K562 (cell line): ENCODE measurements at regions not wholly inside any gene's neighbourhood (a gene's known extent, or its start where the extent isn't known, plus 50 kb on each side); places are given as distances from the start of the nearest gene placed in this dataset.

Experiments
- ATAC-seq: fragments of 200-7000 bp; cut with Tn5 transposase; 3 replicates; pipeline ENCODE4 v1.9.1; 2020; ENCODE audit warnings: moderate library complexity
- BruUV-seq: library from RNA; stranded (reverse); fragments of 400-500 nt; replicated peaks from 2 replicates; lab custom pipeline; 2021; lab: Mats Ljungman, UMichigan
- CTCF ChIA-PET: fragments of 300-600 bp; formaldehyde crosslinking; extraction: SDS; loops from one replicate; lab custom pipeline; 2021; ENCODE audit warnings: low intra/inter-chr PET ratio; lab: Yijun Ruan, JAX
- POLR2A ChIA-PET: fragments of 300-600, 350-650 bp; sonication (Branson Sonifier 250); formaldehyde crosslinking; extraction: SDS; loops from one replicate; lab custom pipeline; 2021; ENCODE audit warnings: antibody characterized with exemption, inconsistent platforms; lab: Yijun Ruan, JAX
- DNase-seq, 4 experiments: peaks; one replicate each; pipeline versions ENCODE4 v3.0.0 to v3.0.0-alpha.2; 2011 to 2018; ENCODE audit warnings: low spot score in 3 of 4, mixed read lengths in 3 of 4; ENCODE audit errors: extremely low read depth in 1 of 4
- FAIRE-seq: peaks from 2 replicates; lab custom pipeline; 2011; peaks lifted over from hg19 to GRCh38; lab: Jason Lieb, UNC
- H2AFZ ChIP-seq: 2 replicates; pipeline ENCODE4 v1.6.0; 2011; ENCODE audit warnings: low read depth, low read length, control low read depth, inconsistent platforms
- H3K27ac ChIP-seq: fragments of 200-600 bp; 3 replicates; pipeline ENCODE4 v1.8.0; 2011; ENCODE audit warnings: low read depth, mild to moderate bottlenecking, control low read depth, inconsistent platforms, low read length, moderate library complexity, mixed read lengths; ENCODE audit errors: extremely low read depth
- H3K27me3 ChIP-seq, 2 experiments: fragments of 300-600 bp in 1 of 2; 2 replicates in 1 of 2; 3 replicates in 1 of 2; pipeline versions ENCODE4 v1.6.0 to v1.8.0; 2011; ENCODE audit warnings: inconsistent platforms in 2 of 2, low read length in 2 of 2, mild to moderate bottlenecking in 1 of 2, mixed read lengths in 1 of 2, moderate library complexity in 1 of 2; ENCODE audit not compliant: control insufficient read depth in 2 of 2, insufficient read depth in 2 of 2
- H3K36me3 ChIP-seq: fragments of 300-600 bp; 3 replicates; pipeline ENCODE4 v1.8.0; 2011; ENCODE audit warnings: mild to moderate bottlenecking, low read length, inconsistent platforms; ENCODE audit not compliant: control insufficient read depth, insufficient read depth
- H3K4me1 ChIP-seq, 2 experiments: fragments of 200-600 bp in 1 of 2; replicated peaks in 1 of 2; 2 replicates in 1 of 2; 3 replicates in 1 of 2; pipeline versions ENCODE4 v1.5.1 to v1.8.0; 2011; ENCODE audit warnings: inconsistent platforms in 2 of 2, low read length in 2 of 2, mild to moderate bottlenecking in 1 of 2, mixed read lengths in 1 of 2, moderate library complexity in 1 of 2; ENCODE audit not compliant: control insufficient read depth in 2 of 2, insufficient read depth in 2 of 2
- H3K4me2 ChIP-seq: 2 replicates; pipeline ENCODE4 v1.6.1; 2011; ENCODE audit warnings: low read length, control low read depth, inconsistent platforms, mixed read lengths; ENCODE audit not compliant: insufficient read depth
- H3K4me3 ChIP-seq: fragments of 200-600 bp; sonication (generic), shearing (Covaris generic); 2 replicates; pipeline ENCODE4 v1.5.1; 2016; ENCODE audit warnings: control low read depth, inconsistent platforms
- H3K79me2 ChIP-seq: fragments of 200-600 bp; 3 replicates; pipeline ENCODE4 v1.8.0; 2011; ENCODE audit warnings: low read length, inconsistent platforms; ENCODE audit not compliant: control insufficient read depth, insufficient read depth
- H3K9ac ChIP-seq, 2 experiments: 2 replicates each; pipeline versions ENCODE4 v1.6.0 to v1.6.1; 2011; ENCODE audit warnings: low read depth in 2 of 2, low read length in 2 of 2, control low read depth in 1 of 2, inconsistent platforms in 1 of 2, mild to moderate bottlenecking in 1 of 2, mixed read lengths in 1 of 2; ENCODE audit not compliant: insufficient read depth in 1 of 2
- H3K9me1 ChIP-seq: one replicate; pipeline ENCODE4 v1.6.0; 2011; ENCODE audit warnings: inconsistent platforms, mild to moderate bottlenecking, low read length, moderate library complexity; ENCODE audit not compliant: control insufficient read depth, insufficient read depth
- H3K9me3 ChIP-seq: replicated peaks from 2 replicates; pipeline ENCODE4 v1.5.1; 2011; ENCODE audit warnings: low read depth, low read length, inconsistent platforms; ENCODE audit not compliant: control insufficient read depth, insufficient read depth
- H4K20me1 ChIP-seq: replicated peaks from 2 replicates; pipeline ENCODE4 v1.6.1; 2011; ENCODE audit warnings: low read length, inconsistent platforms, mixed read lengths; ENCODE audit not compliant: control insufficient read depth, insufficient read depth
- CCNT2 ChIP-seq: IDR thresholded peaks from 2 replicates; pipeline ENCODE4 v1.6.1; 2011; ENCODE audit warnings: borderline replicate concordance, low read depth, mild to moderate bottlenecking, moderate library complexity, mixed read lengths, low read length; ENCODE audit not compliant: insufficient read length; ENCODE audit errors: extremely low read depth
- ZBTB33 ChIP-seq: sonication (generic); formaldehyde crosslinking; IDR thresholded peaks from 2 replicates; pipeline ENCODE4 v1.8.1; 2023; ENCODE audit warnings: mild to moderate bottlenecking, missing genetic modification reagents
- ZNF507 ChIP-seq: conservative IDR thresholded peaks from 2 replicates; pipeline ENCODE4 v1.6.1; 2017; ENCODE audit warnings: missing genetic modification characterization, missing compliant biosample characterization
- WGBS: fragments of 100-300 bp; shearing (Covaris generic); methylation state at CpG from one replicate; pipeline ENCODE4 v1.1.6; 2016; ENCODE audit warnings: low coverage, mixed read lengths; ENCODE audit not compliant: insufficient coverage; ENCODE audit errors: missing lambda C conversion rate; 5-methylcytosine and 5-hydroxymethylcytosine counted together
- in situ Hi-C: fragments of 300-500 bp; cut with MboI; formaldehyde crosslinking; loops from 4 replicates; pipeline ENCODE4 v1.15.0; 2018; ENCODE audit warnings: inconsistent platforms, mixed read lengths
- intact Hi-C: fragments of 100-400 bp; cut with micrococcal nuclease; formaldehyde crosslinking; loops from 2 replicates; pipeline ENCODE4 v1.14.2; 2022
- TF ChIP-seq, protein P1 (sequence below): fragments of 450-650 bp; IDR thresholded peaks from 2 replicates; pipeline ENCODE4 v1.7.0; 2016; ENCODE audit warnings: borderline replicate concordance
- TF ChIP-seq, protein P2 (sequence below), 2 experiments: fragments of 450-650 bp in 1 of 2; IDR thresholded peaks; 2 replicates each; pipeline ENCODE4 v1.6.1; 2011 to 2017; ENCODE audit warnings: low read depth in 2 of 2, antibody characterized with exemption in 1 of 2, borderline replicate concordance in 1 of 2, low read length in 1 of 2, mild to moderate bottlenecking in 1 of 2, mixed read lengths in 1 of 2; ENCODE audit not compliant: control insufficient read depth in 1 of 2

DNA sequence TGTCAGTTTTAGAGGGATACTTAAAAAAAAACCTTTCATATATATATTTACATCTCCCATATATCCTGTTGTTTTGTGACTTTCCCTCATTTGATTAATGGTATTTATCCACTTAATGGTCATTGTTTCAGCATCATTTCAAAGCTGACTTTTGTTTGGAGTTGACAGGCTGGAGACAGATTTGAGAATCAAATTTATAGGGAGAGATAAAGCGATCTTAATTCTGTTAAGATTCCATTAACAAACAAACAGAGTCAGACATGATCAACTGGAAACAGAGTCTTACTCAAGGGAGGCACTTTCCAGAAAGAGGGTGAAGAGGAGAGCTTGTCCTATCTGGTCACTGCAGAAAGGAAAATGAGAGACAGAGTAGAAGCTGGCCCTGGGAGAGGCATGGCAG lies 283.4 kb downstream of the TTLL7 start:
- FAIRE-seq (no peak), DNase-seq (no peak)
- Histone ChIP-seq H3K9me3 (no peaks in the 10 kb centered on the region), H3K27ac (no peak overlapping the region), H3K9me1 (no peaks in the 10 kb centered on the region), H3K4me2 (no peak overlapping the region), H3K4me3 (no peak overlapping the region), H3K79me2 (no peaks in the 10 kb centered on the region), H3K4me1 (no peaks in the 10 kb centered on the region), H3K9ac (no peak overlapping the region), H3K36me3 (no peaks in the 10 kb centered on the region)
- CTCF ChIA-PET = no interaction called here
- in situ Hi-C loops = no loop called here
- TF ChIP-seq CCNT2 = no peak
- TF ChIP-seq ZNF507 (tag) = no peak
- TF ChIP-seq, all 486 proteins: peak for 0
- 0% methylated on average over 1 of the region's 1 CpG for WGBS
- BruUV-seq = no TSS peak
- Histone ChIP-seq H4K20me1 (no peaks in the 10 kb centered on the region), H3K27me3 (no peaks in the 10 kb centered on the region), H2AFZ (no peak overlapping the region)
- POLR2A ChIA-PET = no interaction called here
- intact Hi-C loops = no loop called here
- no peak for ATAC-seq

DNA sequence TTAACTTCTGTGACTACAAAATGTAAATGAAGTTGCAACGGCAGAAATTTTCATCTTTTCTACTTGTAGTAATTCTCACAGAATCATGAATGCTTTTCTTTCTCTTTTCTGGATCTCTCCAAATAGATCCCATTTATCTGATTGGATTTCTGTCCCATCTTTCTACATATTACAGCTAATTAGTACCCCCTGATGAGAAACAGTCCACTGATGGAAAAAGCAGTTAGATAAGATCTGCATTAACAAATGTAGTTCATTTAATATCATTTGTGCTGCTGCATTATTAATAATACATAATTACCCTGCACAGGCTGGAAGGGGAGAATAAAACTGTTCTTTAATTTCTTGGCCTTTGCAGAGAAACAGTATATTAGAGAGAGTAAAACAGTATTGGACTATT lies 289.3 kb downstream of the TTLL7 start:
- CTCF ChIA-PET = no interaction called here
- no peaks in the 10 kb centered on the region for H4K20me1 ChIP-seq
- no peaks in the 10 kb centered on the region for H3K36me3 ChIP-seq
- FAIRE-seq = no peak
- ATAC-seq = no peak
- no peaks in the 10 kb centered on the region for H3K9me3 ChIP-seq
- DNase-seq = no peak
- BruUV-seq = no TSS peak
- no peak overlapping the region for H3K4me2 ChIP-seq
- POLR2A ChIA-PET = no interaction called here
- no peak overlapping the region for H2AFZ ChIP-seq
- intact Hi-C loops = no loop called here
- no peaks in the 10 kb centered on the region for H3K9me1 ChIP-seq
- H3K4me1 ChIP-seq = no peaks in the 10 kb centered on the region
- no peaks in the 10 kb centered on the region for H3K27me3 ChIP-seq
- H3K9ac ChIP-seq = no peak overlapping the region
- in situ Hi-C loops = no loop called here
- H3K27ac ChIP-seq = no peak overlapping the region
- WGBS = 0% methylated on average over 1 of the region's 1 CpG
- no peaks in the 10 kb centered on the region for H3K79me2 ChIP-seq
- H3K4me3 ChIP-seq = no peak overlapping the region
- TF ChIP-seq ZBTB33 (CRISPR knock-in tag) = no peak
- TF ChIP-seq, protein P1, sequence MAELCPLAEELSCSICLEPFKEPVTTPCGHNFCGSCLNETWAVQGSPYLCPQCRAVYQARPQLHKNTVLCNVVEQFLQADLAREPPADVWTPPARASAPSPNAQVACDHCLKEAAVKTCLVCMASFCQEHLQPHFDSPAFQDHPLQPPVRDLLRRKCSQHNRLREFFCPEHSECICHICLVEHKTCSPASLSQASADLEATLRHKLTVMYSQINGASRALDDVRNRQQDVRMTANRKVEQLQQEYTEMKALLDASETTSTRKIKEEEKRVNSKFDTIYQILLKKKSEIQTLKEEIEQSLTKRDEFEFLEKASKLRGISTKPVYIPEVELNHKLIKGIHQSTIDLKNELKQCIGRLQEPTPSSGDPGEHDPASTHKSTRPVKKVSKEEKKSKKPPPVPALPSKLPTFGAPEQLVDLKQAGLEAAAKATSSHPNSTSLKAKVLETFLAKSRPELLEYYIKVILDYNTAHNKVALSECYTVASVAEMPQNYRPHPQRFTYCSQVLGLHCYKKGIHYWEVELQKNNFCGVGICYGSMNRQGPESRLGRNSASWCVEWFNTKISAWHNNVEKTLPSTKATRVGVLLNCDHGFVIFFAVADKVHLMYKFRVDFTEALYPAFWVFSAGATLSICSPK = no peak
- TF ChIP-seq, protein P2, sequence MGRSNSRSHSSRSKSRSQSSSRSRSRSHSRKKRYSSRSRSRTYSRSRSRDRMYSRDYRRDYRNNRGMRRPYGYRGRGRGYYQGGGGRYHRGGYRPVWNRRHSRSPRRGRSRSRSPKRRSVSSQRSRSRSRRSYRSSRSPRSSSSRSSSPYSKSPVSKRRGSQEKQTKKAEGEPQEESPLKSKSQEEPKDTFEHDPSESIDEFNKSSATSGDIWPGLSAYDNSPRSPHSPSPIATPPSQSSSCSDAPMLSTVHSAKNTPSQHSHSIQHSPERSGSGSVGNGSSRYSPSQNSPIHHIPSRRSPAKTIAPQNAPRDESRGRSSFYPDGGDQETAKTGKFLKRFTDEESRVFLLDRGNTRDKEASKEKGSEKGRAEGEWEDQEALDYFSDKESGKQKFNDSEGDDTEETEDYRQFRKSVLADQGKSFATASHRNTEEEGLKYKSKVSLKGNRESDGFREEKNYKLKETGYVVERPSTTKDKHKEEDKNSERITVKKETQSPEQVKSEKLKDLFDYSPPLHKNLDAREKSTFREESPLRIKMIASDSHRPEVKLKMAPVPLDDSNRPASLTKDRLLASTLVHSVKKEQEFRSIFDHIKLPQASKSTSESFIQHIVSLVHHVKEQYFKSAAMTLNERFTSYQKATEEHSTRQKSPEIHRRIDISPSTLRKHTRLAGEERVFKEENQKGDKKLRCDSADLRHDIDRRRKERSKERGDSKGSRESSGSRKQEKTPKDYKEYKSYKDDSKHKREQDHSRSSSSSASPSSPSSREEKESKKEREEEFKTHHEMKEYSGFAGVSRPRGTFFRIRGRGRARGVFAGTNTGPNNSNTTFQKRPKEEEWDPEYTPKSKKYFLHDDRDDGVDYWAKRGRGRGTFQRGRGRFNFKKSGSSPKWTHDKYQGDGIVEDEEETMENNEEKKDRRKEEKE (IDR thresholded peaks at IDR 0.05; ENCODE audit: borderline replicate concordance in 1 of 2, control insufficient read depth in 1 of 2, low read depth in 2 of 2, low read length in 1 of 2) = no peak
